Prostate gland (tissue), 2 donors: ENCODE measurements at regions not wholly inside any gene's neighbourhood (a gene's known extent, or its start where the extent isn't known, plus 50 kb on each side); places are given as distances from the start of the nearest gene placed in this dataset.

Experiments
- DNase-seq: peaks from one replicate; pipeline ENCODE4 v3.0.0-alpha.2; 2019; ENCODE audit warnings: low spot score
- H3K27ac ChIP-seq, 2 donors: fragments of 200-600 bp; sonication (generic); 2 replicates each; pipeline ENCODE4 v1.5.1; 2017 to 2019
- H3K27me3 ChIP-seq: fragments of 200-600 bp; sonication (generic); replicated peaks from 2 replicates; pipeline ENCODE4 v1.5.1; 2019; ENCODE audit not compliant: insufficient read depth
- H3K36me3 ChIP-seq, 2 donors: fragments of 200-600 bp; sonication (generic); 1 replicate in 1 of 2; 2 replicates in 1 of 2; pipeline versions ENCODE4 v1.5.1 to v1.8.1; 2017 to 2019
- H3K4me1 ChIP-seq: fragments of 200-600 bp; sonication (generic); replicated peaks from 2 replicates; pipeline ENCODE4 v1.5.1; 2019
- H3K4me3 ChIP-seq, 2 donors: fragments of 200-600 bp; sonication (generic); 2 replicates each; pipeline ENCODE4 v1.5.1; 2017 to 2019
- H3K9me3 ChIP-seq: fragments of 200-600 bp; sonication (generic); 2 replicates; pipeline ENCODE4 v1.5.1; 2017
- CTCF ChIP-seq, 4 experiments: fragments of 200-600 bp in 2 of 4; fragments of 450-650 bp in 2 of 4; sonication (generic) in 2 of 4; IDR thresholded peaks; 1 replicate in 3 of 4; 2 replicates in 1 of 4; pipeline ENCODE4 v1.5.1; 2016 to 2019; ENCODE audit warnings: antibody characterized with exemption in 4 of 4, mild to moderate bottlenecking in 2 of 4, moderate library complexity in 2 of 4
- POLR2A ChIP-seq: fragments of 450-650 bp; IDR thresholded peaks from one replicate; pipeline ENCODE4 v1.6.1; 2016; ENCODE audit warnings: antibody characterized with exemption, mild to moderate bottlenecking
- POLR2AphosphoS5 ChIP-seq: sonication (generic); formaldehyde crosslinking; IDR thresholded peaks from one replicate; pipeline ENCODE4 v1.6.1; 2017; ENCODE audit warnings: antibody characterized with exemption
- WGBS: methylation state at CpG from one replicate; pipeline ENCODE4 v1.1.5; 2018; 5-methylcytosine and 5-hydroxymethylcytosine counted together
- intact Hi-C: fragments of 100-400 bp; cut with DNase I; formaldehyde crosslinking; loops from one replicate; pipeline ENCODE4 v1.14.2; 2022

GRCh38 chr4:119933606-119934005 lies 133.0 kb downstream of the MAD2L1 start:
- no peak overlapping the region for H3K4me3 ChIP-seq
- intact Hi-C loops = no loop called here
- TF ChIP-seq CTCF (IDR thresholded peaks at IDR 0.05) (no peak), POLR2AphosphoS5 (no peak), POLR2A (no peak)
- no peaks in the 10 kb centered on the region for H3K9me3 ChIP-seq
- no peaks in the 10 kb centered on the region for H3K4me1 ChIP-seq
- 73% methylated on average over 1 of the region's 1 CpG for WGBS
- no peak overlapping the region for H3K27ac ChIP-seq
- no peak for DNase-seq
- no peaks in the 10 kb centered on the region for H3K27me3 ChIP-seq
- no peaks in the 10 kb centered on the region for H3K36me3 ChIP-seq

- no peaks in the 10 kb centered on the region for H3K9me3 ChIP-seq
- intact Hi-C loops = no loop called here
- no peaks in the 10 kb centered on the region for H3K4me1 ChIP-seq
- H3K4me3 ChIP-seq = no peak overlapping the region
- 91% methylated on average over 2 of the region's 2 CpGs for WGBS
- H3K27me3 ChIP-seq = no peaks in the 10 kb centered on the region
- TF ChIP-seq CTCF (IDR thresholded peaks at IDR 0.05) (no peak), POLR2AphosphoS5 (no peak), POLR2A (no peak)
- no peak for DNase-seq
- H3K36me3 ChIP-seq = no peaks in the 10 kb centered on the region
- no peak overlapping the region for H3K27ac ChIP-seq
These were observed 134.4 kb downstream of the MAD2L1 start for GRCh38 chr4:119932277-119932676.

GRCh38 chr4:119930546-119930945 lies 136.1 kb downstream of the MAD2L1 start:
- intact Hi-C loops = no loop called here
- WGBS = 89% methylated on average over 1 of the region's 1 CpG

GRCh38 chr4:119921830-119922229 lies 144.8 kb downstream of the MAD2L1 start:
- Histone ChIP-seq H3K4me1 (no peaks in the 10 kb centered on the region), H3K9me3 (no peaks in the 10 kb centered on the region), H3K4me3 (no peak overlapping the region), H3K36me3 (no peaks in the 10 kb centered on the region), H3K27ac (no peak overlapping the region), H3K27me3 (no peaks in the 10 kb centered on the region)
- 88% methylated on average over 4 of the region's 4 CpGs for WGBS
- TF ChIP-seq POLR2AphosphoS5 = no peak
- TF ChIP-seq POLR2A = no peak
- TF ChIP-seq CTCF (IDR thresholded peaks at IDR 0.05) = no peak
- no peak for DNase-seq
- intact Hi-C loops = no loop called here

More at GRCh38 chr4:119930546-119930945, 136.1 kb downstream of the MAD2L1 start:
- DNase-seq = no peak
- no peaks in the 10 kb centered on the region for H3K36me3 ChIP-seq
- no peak overlapping the region for H3K27ac ChIP-seq
- no peak overlapping the region for H3K4me3 ChIP-seq
- H3K27me3 ChIP-seq = no peaks in the 10 kb centered on the region
- no peaks in the 10 kb centered on the region for H3K4me1 ChIP-seq
- H3K9me3 ChIP-seq = no peaks in the 10 kb centered on the region
- TF ChIP-seq CTCF (IDR thresholded peaks at IDR 0.05) = no peak
- TF ChIP-seq POLR2A = no peak
- TF ChIP-seq POLR2AphosphoS5 = no peak

- no peaks in the 10 kb centered on the region for H3K36me3 ChIP-seq
- no peak for TF ChIP-seq CTCF (IDR thresholded peaks at IDR 0.05)
- no peak for TF ChIP-seq POLR2A
- no peak for TF ChIP-seq POLR2AphosphoS5
- H3K27ac ChIP-seq = no peak overlapping the region
- no peaks in the 10 kb centered on the region for H3K27me3 ChIP-seq
- DNase-seq = no peak
- WGBS = 90% methylated on average over 6 of the region's 6 CpGs
- no peak overlapping the region for H3K4me3 ChIP-seq
- H3K4me1 ChIP-seq = no peaks in the 10 kb centered on the region
- H3K9me3 ChIP-seq = no peaks in the 10 kb centered on the region
- intact Hi-C loops = no loop called here
These were observed 160.4 kb downstream of the MAD2L1 start for GRCh38 chr4:119906277-119906676.
